KMS-11 (cell line): ENCODE measurements at regions not wholly inside any gene's neighbourhood (a gene's known extent, or its start where the extent isn't known, plus 50 kb on each side); places are given as distances from the start of the nearest gene placed in this dataset.

Source experiments
- H2AFZ ChIP-seq: fragments of 200-600 bp; sonication (generic); 2 replicates; pipeline ENCODE4 v1.6.1; 2016; ENCODE audit warnings: antibody characterized with exemption, mixed run types, low read depth
- H3K27ac ChIP-seq: fragments of 200-600 bp; sonication (generic); 2 replicates; pipeline ENCODE4 v1.6.1; 2016; ENCODE audit warnings: mild to moderate bottlenecking, mixed run types
- H3K27me3 ChIP-seq: fragments of 200-600 bp; sonication (generic); 2 replicates; pipeline ENCODE4 v1.6.1; 2017; ENCODE audit warnings: mild to moderate bottlenecking, low read depth, mixed run types, moderate library complexity; ENCODE audit not compliant: insufficient read depth
- H3K36me3 ChIP-seq: fragments of 200-600 bp; sonication (generic); 2 replicates; pipeline ENCODE4 v1.6.1; 2017; ENCODE audit warnings: mild to moderate bottlenecking, mixed run types; ENCODE audit not compliant: insufficient read depth
- H3K4me1 ChIP-seq: fragments of 200-600 bp; sonication (generic); 2 replicates; pipeline ENCODE4 v1.6.1; 2016; ENCODE audit warnings: mild to moderate bottlenecking, low read depth, mixed run types; ENCODE audit not compliant: poor library complexity, severe bottlenecking
- H3K4me2 ChIP-seq: fragments of 200-600 bp; sonication (generic); 2 replicates; pipeline ENCODE4 v1.7.0; 2016; ENCODE audit warnings: mild to moderate bottlenecking, mixed run types
- H3K4me3 ChIP-seq: fragments of 200-600 bp; sonication (generic); IDR thresholded peaks from 2 replicates; pipeline ENCODE4 v1.6.1; 2017; ENCODE audit warnings: low read depth, low read length, mixed read lengths; ENCODE audit not compliant: insufficient read depth
- H3K79me2 ChIP-seq: fragments of 200-600 bp; sonication (generic); 2 replicates; pipeline ENCODE4 v1.6.1; 2016; ENCODE audit warnings: low read depth, mixed run types; ENCODE audit not compliant: insufficient read depth
- H3K9ac ChIP-seq: fragments of 200-600 bp; sonication (generic); 2 replicates; pipeline ENCODE4 v1.6.1; 2016; ENCODE audit warnings: mild to moderate bottlenecking, mixed run types
- H4K20me1 ChIP-seq: fragments of 200-600 bp; sonication (generic); 2 replicates; pipeline ENCODE4 v1.6.1; 2016; ENCODE audit warnings: mild to moderate bottlenecking, mixed run types; ENCODE audit not compliant: insufficient read depth
- TF ChIP-seq, protein P1 (sequence below): fragments of 200-600 bp; sonication (generic); conservative IDR thresholded peaks from 2 replicates; pipeline ENCODE4 v1.6.1; 2017; ENCODE audit warnings: low read depth, mild to moderate bottlenecking, antibody characterized with exemption, low read length, moderate library complexity, mixed read lengths

GRCh38 chr16:87042551-87043230 is 274.5 kb downstream of the C16orf95 start:
- no peaks in the 10 kb centered on the region for H3K4me1 ChIP-seq
- no peak overlapping the region for H3K4me2 ChIP-seq
- no peaks in the 10 kb centered on the region for H3K79me2 ChIP-seq
- H4K20me1 ChIP-seq: no peaks in the 10 kb centered on the region
- H2AFZ ChIP-seq: no peak overlapping the region
- TF ChIP-seq, protein P1, sequence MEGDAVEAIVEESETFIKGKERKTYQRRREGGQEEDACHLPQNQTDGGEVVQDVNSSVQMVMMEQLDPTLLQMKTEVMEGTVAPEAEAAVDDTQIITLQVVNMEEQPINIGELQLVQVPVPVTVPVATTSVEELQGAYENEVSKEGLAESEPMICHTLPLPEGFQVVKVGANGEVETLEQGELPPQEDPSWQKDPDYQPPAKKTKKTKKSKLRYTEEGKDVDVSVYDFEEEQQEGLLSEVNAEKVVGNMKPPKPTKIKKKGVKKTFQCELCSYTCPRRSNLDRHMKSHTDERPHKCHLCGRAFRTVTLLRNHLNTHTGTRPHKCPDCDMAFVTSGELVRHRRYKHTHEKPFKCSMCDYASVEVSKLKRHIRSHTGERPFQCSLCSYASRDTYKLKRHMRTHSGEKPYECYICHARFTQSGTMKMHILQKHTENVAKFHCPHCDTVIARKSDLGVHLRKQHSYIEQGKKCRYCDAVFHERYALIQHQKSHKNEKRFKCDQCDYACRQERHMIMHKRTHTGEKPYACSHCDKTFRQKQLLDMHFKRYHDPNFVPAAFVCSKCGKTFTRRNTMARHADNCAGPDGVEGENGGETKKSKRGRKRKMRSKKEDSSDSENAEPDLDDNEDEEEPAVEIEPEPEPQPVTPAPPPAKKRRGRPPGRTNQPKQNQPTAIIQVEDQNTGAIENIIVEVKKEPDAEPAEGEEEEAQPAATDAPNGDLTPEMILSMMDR: no peak
- H3K4me3 ChIP-seq: no peak overlapping the region
- no peaks in the 10 kb centered on the region for H3K36me3 ChIP-seq
- no peak overlapping the region for H3K9ac ChIP-seq
- no peak overlapping the region for H3K27ac ChIP-seq
- H3K27me3 ChIP-seq: no peaks in the 10 kb centered on the region; the same call in 1 of the 2 replicates

DNA sequence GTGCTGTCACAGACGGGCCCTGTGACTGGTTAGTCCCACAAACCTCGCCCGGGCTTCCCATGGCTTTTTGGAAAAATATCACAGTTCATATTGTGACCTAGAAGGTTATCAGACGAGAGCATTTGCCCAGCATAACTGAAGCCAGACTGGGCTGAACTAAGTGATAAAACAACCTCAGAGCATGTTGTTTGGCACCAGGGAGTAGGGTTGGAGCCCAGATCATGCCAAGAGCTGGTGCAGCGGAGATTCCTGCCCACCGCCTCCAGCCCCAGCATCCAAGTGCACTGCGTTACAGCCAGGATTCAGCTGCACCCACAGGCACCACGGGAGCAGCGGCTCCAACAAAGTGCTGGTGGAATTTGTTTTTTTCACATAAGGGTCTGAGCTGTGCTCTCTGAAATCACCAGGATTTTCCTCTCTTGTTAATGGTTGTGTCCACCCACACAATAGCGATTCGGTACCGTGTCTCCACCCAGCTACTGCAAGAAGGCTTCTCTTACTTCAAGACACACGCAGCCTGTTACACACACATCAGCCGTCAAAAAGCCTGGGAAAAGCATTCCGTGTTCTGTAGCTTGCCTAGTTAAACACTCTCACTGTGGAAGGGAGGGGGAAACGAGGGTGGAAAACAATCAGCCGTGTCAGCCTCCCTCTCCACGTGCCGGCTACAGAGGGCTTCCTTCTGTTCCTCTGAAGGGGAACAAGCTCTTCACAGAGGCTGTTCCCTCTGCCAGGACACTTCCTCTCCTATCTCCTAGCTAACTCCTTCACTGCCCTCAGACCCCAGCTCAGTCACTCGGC is 273.8 kb downstream of the C16orf95 start:
- no peak overlapping the region for H3K4me2 ChIP-seq

GRCh38 chr16:87044032-87044382 is 273.2 kb downstream of the C16orf95 start:
- no peak overlapping the region for H3K4me3 ChIP-seq
- no peak overlapping the region for H3K27ac ChIP-seq
- H3K36me3 ChIP-seq: no peaks in the 10 kb centered on the region
- no peaks in the 10 kb centered on the region for H3K79me2 ChIP-seq
- no peaks in the 10 kb centered on the region for H4K20me1 ChIP-seq
- no peaks in the 10 kb centered on the region for H3K4me1 ChIP-seq
- H3K9ac ChIP-seq: no peak overlapping the region
- H3K27me3 ChIP-seq: no peaks in the 10 kb centered on the region; the same call in 1 of the 2 replicates
- H3K4me2 ChIP-seq: no peak overlapping the region
- H2AFZ ChIP-seq: no peak overlapping the region
- TF ChIP-seq, protein P1: no peak

More for the DNA sequence above, 273.8 kb downstream of the C16orf95 start:
- TF ChIP-seq, protein P1: no peak
- H4K20me1 ChIP-seq: no peaks in the 10 kb centered on the region
- no peak overlapping the region for H3K27ac ChIP-seq
- no peaks in the 10 kb centered on the region for H3K36me3 ChIP-seq
- no peak overlapping the region for H3K4me3 ChIP-seq
- no peaks in the 10 kb centered on the region for H3K79me2 ChIP-seq
- no peak overlapping the region for H3K9ac ChIP-seq
- H3K4me1 ChIP-seq: no peaks in the 10 kb centered on the region
- H2AFZ ChIP-seq: no peak overlapping the region
- no peaks in the 10 kb centered on the region; the same call in 1 of the 2 replicates for H3K27me3 ChIP-seq

- H3K9ac ChIP-seq: no peak overlapping the region
These were observed 272.4 kb downstream of the C16orf95 start for GRCh38 chr16:87044829-87045228.

More at GRCh38 chr16:87044829-87045228, 272.4 kb downstream of the C16orf95 start:
- H4K20me1 ChIP-seq: no peaks in the 10 kb centered on the region
- H3K36me3 ChIP-seq: no peaks in the 10 kb centered on the region
- H3K27me3 ChIP-seq: no peaks in the 10 kb centered on the region; the same call in 1 of the 2 replicates
- no peaks in the 10 kb centered on the region for H3K4me1 ChIP-seq
- no peak overlapping the region for H3K4me2 ChIP-seq
- H3K79me2 ChIP-seq: no peaks in the 10 kb centered on the region
- H2AFZ ChIP-seq: no peak overlapping the region
- no peak overlapping the region for H3K27ac ChIP-seq
- TF ChIP-seq, protein P1: no peak
- H3K4me3 ChIP-seq: no peak overlapping the region
